T-helper 1 cell treated with Interleukin-12 subunit alpha and Interleukin-12 subunit beta and Interleukin-4 antibody, amounts not matched to agents 30 ng/mL and 1 ng/mL, for 36 hours (primary cell): ENCODE measurements at regions not wholly inside any gene's neighbourhood (a gene's known extent, or its start where the extent isn't known, plus 50 kb on each side); places are given as distances from the start of the nearest gene placed in this dataset.
"Not testable (repeated sequence)": the region's sequence is repeated elsewhere in the genome, so short reads cannot be mapped to it uniquely, and the experiment has no call there.

Experiments used
- intact Hi-C: fragments of 100-400 bp; cut with micrococcal nuclease; formaldehyde crosslinking; loops from one replicate; pipeline ENCODE4 v1.15.1; 2024

DNA sequence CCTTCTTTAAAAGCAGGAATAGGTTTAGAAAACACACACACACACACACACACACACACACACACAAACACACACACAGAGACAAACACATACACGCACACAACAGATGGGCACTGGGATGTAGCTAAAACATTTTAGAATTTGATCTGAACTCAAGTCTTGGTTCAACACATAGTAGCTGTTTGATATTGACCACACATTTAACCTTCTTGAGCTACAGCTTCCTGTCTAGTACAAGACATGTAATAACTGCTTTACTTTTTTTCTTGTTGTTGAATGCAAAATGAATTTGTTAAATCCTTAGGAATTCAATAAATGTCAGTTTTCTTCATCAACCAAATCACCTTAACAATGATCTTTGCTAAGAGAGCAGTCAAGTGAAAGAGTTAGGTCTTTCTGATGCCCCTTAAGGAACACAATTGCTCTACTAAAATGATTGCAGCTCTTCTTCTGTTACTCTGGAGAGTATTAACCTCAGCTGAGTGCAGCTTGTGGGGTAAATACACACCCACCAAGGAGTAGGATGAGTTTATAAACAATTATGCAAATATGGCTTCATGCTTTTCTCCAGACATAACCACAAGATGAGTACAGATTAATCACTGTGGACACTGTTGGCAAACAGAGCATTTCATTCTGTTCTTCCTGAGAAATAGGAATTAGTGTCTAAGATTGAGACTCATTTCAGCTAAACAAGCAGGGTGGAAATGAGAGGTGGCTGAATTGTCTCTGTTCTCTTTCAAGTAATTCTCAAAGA, 302.9 kb upstream of the PAPPA start:
- intact Hi-C loops: no loop called here

DNA sequence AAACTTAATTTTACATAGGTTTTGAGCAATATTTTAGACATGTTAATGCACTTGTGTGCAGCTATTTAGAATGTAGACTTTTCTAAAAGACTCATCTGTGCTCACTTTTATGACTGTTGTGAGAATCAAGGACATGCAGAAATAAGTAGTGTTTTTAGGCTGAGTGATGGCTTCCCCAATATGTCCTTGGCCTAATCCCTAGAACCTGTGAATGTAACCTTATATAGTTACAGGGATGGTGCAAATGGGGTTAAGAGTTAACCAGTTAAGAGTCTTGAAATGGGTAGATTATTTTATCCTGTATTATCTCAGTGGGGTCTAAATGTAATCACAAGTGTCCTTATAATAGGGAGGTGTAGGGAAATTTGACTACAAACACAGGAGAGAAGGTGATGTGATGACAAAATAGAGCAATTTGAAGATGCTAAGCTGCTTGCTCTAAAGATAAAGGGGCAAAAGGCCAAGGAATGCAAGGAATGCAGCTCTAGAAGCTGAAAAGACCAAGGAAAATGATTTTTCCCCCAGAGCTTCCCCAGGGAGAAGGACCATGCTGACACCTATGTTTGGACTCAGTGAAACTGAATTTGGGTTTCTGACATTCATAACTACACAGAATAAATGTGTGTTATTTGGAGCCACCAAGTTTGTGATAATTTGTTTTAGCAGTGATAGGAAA, 298.0 kb upstream of the PAPPA start:
- intact Hi-C loops: no loop called here

DNA sequence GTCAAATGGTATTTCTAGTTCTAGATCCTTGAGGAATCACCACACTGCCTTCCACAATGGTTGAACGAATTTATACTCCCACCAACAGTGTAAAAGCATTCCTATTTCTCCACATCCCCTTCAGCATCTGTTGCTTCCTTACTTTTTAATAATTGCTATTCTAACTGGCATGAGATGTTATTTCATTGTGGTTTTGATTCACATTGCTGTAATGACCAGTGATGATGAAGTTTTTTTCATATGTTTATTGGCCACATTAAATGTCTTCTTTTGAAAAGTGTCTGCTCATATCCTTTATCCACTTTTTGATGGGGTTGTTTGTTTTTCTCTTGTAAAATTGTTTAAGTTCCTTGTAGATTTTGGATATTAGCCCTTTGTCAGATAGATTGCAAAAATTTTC, 295.2 kb upstream of the PAPPA start:
- intact Hi-C loops: not testable (repeated sequence)

DNA sequence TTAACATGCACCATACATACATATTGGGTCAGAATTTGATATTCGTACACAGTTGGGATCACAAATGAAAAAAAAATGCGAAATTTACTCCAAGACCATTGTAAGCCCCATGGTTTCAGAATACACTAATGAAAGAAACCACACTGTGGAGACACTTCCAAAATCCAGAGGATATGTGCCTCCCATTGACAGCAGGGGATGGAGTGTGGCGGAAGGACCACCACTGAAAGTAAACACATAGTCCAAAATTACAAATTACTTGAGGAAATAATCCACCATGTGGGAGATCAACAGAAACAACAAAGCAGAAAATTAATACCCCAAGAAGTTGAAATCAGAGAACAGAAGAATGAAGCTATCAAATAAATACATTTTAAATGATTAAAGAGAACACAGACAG, 291.6 kb upstream of the PAPPA start:
- intact Hi-C loops: no loop called here

DNA sequence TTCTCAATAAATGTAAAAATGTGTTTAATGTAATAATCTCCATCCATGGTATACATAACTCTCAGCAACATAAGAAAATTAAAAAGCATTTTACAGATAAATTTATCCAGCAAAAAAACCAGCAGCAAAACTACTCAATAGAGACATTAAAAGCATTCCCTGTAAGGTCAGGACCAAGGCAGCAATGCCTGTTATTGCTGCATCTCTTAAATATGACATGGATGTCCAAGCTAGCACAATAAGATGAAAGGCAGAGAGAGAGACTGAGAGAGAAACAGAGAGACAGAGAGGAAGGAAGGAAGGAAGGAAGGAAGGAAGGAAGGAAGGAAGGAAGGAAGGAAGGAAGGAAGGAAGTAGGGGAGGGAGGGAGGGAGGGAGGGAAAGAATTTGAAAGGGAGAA, 289.0 kb upstream of the PAPPA start:
- intact Hi-C loops: no loop called here

DNA sequence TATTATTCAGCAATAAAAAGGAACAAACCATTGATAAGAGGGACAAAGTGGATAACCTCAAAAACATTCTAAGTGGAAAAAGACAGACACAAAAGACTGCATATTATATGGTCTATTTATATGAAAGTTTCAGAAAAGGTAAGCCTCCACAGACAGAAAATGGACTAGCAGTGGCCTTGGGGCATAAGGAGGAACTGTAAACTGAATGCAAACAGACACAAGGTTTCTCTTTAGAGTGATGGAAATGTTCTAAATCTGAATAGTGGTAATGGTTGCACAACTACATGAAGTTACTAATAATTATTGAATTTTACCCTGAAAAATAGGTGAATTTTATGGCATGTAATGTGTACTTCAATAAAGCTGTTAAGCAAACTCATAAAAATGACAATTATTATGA, 286.3 kb upstream of the PAPPA start:
- intact Hi-C loops: no loop called here

DNA sequence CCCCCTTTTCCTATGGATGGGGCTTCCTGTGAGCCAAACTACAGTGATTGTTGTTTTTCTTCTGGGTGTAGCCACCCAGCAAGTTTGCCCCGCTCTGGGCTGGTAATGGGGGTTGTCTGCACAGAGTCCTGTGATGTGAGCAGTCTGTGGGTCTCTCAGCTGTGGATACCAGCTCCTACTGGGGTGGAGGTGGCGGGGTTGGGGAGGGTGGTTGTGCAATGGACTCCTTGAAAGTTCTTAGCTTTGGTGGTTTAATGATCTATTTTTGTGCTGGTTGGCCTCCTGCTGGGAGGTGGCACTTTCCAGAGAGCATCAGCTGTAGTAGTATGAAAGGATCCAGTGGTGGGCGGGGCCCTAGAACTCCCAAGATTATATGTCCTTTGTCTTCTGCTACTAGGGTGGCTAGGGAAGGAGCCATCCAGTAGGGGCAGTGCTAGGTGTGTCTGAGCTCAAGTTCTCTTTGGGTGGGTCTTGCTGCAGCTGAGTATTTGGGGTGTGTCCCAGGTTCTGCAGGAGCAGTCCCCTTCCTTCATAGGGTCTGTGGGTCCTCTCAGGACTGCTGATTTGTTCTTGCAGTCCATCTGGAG, 275.6 kb upstream of the PAPPA start:
- intact Hi-C loops: no loop called here

DNA sequence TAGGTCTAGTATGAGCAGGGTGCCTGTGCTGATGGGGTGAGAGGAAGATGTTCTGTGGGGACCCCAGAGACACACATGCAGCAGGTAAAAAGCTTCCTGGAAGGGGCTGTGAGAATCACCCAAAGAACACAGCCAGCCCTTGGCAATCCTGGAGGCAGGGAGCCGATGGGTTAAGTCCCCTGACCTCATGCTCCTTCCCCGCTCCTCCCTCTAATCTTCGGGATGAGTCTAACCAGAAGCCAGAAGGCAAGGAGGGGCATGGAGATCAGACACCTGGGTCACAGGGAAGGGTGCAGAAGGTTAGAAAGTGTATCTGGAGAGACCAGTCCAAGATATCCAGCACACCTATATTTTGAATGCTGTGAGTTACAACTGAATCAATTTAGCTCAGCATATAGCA, 274.1 kb upstream of the PAPPA start:
- intact Hi-C loops: no loop called here

DNA sequence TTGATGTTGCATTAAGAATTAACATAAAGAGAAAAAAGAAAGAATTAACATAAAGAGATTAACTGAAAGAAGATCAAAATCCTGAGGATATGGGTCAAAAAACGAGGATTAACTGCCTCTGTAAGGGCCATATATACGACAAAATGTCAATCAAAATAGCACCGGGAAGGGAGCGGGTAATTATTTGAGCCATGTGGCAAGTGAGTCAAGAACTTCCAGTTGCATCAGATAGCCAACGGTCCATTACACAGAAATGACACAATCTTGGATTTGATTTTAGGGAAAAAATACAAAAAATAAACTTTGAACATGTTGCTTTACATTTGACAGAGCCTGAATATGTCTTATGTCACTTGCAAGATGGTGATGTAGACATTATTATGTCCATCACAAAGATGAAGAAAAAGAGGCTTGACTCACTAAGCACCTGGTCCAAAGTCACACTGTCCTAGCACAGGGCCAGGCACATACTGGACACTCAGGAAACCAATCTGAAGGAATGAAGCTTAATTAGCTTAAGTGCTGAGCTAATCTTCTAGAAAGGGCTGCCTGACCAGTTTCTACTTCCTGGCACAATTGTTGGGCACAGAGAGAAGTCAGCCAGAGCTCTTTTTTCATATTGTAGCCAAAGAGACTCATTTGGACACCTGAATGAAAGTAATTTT, 273.2 kb upstream of the PAPPA start:
- intact Hi-C loops: no loop called here

DNA sequence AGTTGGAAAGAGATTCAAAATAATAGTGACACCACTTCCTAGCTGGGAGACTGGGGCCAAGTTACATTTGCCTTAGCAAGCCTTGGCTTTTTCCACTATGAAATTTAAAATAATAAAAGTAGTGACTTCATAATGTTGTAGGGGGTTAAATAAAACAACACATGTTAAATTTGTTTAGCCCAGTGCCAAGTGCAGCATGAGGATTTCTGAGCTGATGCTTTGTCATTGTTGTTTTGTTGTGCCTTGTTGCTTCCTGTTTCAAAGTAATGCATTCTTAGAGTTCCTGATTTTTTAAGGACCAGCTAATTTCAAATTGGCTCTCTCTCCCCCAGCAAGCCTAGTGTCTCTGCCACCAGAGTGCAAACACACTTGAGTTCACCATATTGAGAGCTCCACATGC, 270.7 kb upstream of the PAPPA start:
- intact Hi-C loops: no loop called here

DNA sequence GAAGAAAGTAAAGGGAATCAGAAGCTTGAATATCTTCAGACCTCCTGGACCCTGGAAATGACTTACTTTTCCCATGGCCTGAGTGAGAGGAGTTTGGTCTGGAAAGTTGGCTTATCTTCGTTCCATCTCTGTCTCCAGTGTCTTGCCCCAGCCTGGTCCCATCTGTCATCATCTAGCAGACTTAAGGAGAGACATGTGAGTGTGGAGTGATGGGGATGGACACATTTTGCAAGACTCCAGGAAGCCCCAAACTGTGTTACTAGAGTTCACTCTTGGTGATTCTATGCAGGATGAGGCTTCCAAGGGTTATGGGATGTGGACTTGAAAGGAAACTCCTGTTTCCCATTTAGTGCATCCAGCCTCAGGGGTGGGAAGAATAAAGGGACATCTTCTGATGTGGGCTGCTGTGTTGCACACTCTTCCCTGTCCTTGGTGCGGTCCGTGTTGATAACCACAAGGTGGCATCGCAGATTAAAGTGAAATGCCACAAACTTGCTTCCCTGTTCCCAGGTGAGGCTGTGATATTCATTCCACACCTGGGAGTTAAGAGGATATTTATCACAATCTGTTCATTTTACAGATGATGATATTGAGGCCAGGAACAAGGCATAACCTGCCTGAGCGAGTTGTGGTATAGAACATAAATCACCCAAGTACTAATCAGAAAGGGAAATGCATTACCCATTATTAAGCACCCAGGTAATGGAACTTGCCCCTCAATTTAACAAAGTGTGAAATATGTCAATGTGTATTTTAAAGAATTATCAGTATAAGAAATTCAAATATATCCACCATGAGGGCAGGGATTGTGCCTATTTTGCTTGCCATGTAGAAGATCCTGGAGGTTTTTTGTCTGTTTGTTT, 269.9 kb upstream of the PAPPA start:
- intact Hi-C loops: no loop called here

DNA sequence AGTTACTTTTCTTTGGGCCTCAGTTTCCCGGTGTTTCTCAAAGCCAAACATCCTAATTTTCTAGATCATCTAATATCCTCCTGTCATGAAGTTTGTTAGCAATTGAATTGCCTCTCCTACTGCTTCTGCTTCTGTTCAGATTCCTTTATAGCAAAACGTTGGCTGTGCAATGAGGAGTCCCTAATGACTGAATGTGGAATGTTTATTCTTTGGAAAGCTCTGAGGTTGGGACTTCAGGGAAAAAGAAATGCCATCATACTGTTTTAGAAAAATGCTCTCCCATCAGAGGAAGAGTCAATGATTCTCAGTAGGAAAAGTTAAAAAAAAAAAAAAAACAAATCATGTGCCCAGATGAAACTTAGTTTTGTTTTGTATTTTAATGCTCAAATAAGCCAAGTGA, 268.7 kb upstream of the PAPPA start:
- intact Hi-C loops: no loop called here

DNA sequence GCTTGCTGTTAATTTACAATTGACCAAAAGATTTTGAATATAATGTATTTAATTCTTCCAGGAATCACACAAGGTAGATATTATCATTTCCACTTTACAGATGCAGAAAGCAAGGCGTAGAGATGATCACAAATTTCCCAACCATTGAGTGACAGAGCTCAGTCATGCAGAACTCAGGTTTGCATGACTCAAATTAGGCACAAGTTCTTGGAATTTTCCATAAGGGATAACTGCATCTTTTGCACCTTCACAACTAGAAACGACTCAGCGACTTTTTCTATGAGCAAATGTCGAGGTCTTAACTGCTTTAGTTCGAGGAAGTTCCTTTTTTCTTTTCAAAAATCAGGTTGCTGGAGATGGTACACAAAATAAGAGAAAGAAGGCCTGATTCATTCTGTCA, 265.5 kb upstream of the PAPPA start:
- intact Hi-C loops: no loop called here

DNA sequence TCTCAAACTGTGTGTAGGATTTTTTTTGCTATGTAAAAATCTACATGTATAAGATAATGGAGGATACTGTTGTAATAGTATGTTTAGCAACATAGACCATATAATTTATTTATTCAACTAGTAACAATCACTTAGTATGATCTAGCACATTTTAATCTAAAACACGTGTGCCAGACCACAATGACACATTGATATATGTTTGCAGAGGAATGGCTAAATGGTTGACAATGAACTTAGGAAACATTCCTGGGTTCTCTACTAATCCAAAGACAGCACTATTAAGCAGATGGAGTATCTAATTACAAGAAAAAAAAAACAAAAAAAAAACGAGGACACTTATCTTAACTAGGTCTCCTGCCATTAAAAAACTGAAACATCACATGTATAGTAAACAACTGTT, 261.7 kb upstream of the PAPPA start:
- intact Hi-C loops: no loop called here

DNA sequence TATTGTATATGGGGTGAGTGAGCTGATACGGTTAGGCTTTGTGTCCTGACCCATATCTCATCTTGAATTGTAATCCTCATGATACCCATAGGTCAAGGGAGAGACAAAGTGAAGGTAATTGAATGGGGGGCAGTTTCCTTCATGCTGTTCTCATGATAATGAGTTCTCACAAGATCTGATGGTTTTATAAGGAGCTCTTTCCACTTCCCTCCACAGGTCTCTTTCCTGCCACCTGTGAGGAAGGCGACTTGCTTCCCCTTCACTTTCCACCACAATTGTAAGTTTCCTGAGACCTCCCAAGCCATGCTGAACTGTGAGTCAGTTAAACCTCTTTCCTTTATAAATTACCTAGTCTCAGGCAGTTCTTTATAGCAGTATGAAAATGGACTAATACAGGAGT, 255.1 kb upstream of the PAPPA start:
- intact Hi-C loops: not testable (repeated sequence)

DNA sequence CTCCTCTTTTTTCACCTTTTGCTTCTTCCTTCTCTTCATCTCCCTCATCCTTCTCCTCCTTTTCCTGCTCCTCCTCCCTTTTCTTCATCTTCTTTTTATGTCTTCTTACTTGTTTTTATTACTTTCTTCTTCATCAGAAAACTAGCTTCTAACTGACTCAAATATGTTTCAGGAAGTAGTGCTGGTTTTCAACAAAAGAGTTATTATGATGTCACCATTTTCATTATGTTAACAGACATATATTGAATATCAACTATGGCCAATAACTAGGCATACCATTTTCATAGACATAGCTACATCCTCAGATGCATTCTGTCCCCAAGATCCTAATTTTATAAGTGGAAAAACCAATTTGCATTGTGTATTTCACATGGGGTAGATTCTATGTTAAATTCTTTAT, 252.9 kb upstream of the PAPPA start:
- intact Hi-C loops: no loop called here

DNA sequence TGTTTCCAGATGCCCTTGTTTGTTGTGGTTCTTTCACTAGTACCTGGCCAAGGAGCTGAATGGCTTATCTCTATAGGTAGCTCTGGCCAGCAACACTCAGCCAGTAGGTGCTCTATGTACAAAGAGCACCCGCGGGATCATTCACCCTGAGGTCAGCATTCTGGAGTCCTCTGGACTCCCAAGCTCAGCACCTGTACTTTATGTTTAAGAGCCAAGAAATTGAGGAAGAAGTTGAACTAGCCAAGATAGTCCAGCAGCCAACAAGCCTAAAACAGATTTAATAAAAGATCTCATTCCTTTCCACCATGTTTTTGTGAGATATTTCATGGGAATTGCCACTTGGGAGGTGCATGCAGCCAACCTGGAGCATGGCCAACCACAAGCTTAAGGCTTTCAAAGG, 242.6 kb upstream of the PAPPA start:
- intact Hi-C loops: no loop called here

DNA sequence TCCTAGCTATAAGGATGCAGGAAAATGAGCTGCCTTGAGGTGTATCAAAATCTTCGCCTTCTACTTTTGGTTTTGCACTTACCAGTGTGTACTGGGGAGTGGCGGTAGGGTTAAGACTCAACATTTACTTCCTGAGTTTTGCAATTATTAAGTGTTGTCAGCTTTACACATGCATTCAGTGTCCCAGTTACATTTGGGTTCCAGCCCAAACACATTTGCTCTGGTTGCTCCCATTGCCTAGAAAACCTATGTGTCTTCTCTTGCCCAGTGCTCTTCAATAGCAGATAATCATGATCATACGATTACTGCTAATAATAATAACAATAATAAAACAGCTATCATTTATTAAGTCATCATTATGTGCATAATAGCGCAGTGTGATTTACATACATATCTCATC, 241.5 kb upstream of the PAPPA start:
- intact Hi-C loops: no loop called here

DNA sequence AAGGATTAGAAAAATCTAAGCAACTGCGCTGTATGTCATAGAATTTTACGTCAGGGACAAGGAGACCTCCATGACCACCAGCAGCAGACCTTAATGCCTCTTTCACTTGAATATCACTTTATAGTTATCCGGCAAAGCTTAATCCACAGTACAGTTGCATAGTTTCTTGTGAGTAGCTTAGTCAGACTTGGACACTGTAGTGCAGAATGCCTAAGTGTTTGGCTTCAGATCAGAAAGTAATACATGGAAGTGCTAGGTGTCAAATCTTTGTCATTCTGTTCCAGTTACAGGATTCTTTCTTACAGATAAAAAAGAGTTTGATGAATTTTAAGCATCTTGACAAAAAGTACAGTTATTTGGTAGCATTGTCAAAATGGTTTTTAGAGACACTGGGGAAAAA, 239.9 kb upstream of the PAPPA start:
- intact Hi-C loops: no loop called here

DNA sequence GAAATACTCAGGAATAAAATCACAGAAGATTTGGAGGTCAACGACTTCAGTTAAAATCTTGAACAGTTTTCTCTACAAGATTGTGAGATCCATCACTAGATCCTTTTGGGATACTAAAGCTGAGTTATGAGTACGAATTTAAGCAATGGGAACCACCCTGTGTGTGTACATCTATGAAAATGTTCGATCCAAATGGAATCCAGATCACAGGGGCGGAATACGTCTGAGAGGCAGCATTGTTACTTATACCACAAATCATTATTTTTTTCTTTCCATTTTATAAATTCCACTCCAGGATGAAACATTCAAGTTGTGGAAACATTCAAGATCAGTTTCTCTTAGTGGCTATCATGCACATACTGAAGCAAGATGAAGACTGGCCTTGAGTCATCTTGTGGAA, 239.3 kb upstream of the PAPPA start:
- intact Hi-C loops: no loop called here

DNA sequence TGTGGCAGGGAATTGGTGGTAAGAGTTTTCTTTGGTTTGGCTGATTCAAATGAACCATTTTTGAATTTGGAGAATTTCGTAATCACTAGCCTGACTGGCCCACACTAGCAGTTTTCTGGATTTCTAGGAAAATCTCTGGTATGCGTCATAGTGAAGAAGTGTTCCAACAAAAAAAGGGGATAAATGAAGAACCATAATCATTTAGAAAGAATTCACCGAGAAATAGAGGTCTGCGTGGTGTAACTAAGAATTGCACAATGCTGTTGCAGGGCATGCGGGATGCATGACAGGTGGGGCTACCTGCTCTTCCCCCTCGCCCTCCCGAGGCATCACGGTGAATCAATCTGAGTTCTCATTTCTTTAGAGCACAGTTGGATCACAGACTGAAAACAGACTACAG, 232.3 kb upstream of the PAPPA start:
- intact Hi-C loops: no loop called here
